D721Med (cell line): ENCODE measurements at regions not wholly inside any gene's neighbourhood (a gene's known extent, or its start where the extent isn't known, plus 50 kb on each side); places are given as distances from the start of the nearest gene placed in this dataset.

Experiments
- DNase-seq: peaks from one replicate; pipeline ENCODE4 v3.0.0; 2011; ENCODE audit warnings: low spot score; ENCODE audit not compliant: insufficient read length
- FAIRE-seq: peaks from 2 replicates; lab custom pipeline; 2011; peaks lifted over from hg19 to GRCh38; lab: Jason Lieb, UNC
- CTCF ChIP-seq: IDR thresholded peaks from 2 replicates; pipeline ENCODE4 v1.5.1; 2012; ENCODE audit warnings: mild to moderate bottlenecking, control low read depth; ENCODE audit not compliant: insufficient read depth; ENCODE audit errors: missing control alignments

GRCh38 chr4:128519163-128519830, 231.7 kb upstream of the PGRMC2 start:
- TF ChIP-seq CTCF, result no peak
- FAIRE-seq (no peak), DNase-seq (no peak)

- no peak for DNase-seq
- no peak for TF ChIP-seq CTCF
- no peak for FAIRE-seq
Measured at GRCh38 chr4:128517739-128518510, 230.3 kb upstream of the PGRMC2 start.

GRCh38 chr4:128517096-128517738, 229.6 kb upstream of the PGRMC2 start:
- DNase-seq (no peak), FAIRE-seq (no peak)
- TF ChIP-seq CTCF, result no peak

- FAIRE-seq (no peak), DNase-seq (no peak)
- TF ChIP-seq CTCF, result no peak
Measured at GRCh38 chr4:128516301-128516969, 228.8 kb upstream of the PGRMC2 start.

- FAIRE-seq (no peak), DNase-seq (no peak)
- no peak for TF ChIP-seq CTCF
Measured at GRCh38 chr4:128513664-128514484, 226.3 kb upstream of the PGRMC2 start.

- FAIRE-seq, result no peak
- TF ChIP-seq CTCF, result no peak
- DNase-seq, result no peak
Measured at GRCh38 chr4:128512767-128513322, 225.2 kb upstream of the PGRMC2 start.
